ENCODE measurements at regions not wholly inside any gene's neighbourhood (a gene's known extent, or its start where the extent isn't known, plus 50 kb on each side); places are given as distances from the start of the nearest gene placed in this dataset.

- TF ChIP-seq CTCF (IDR thresholded peaks at IDR 0.05; ENCODE audit: low read length) (no peak), EZH2 (optimal IDR thresholded peaks at IDR 0.05; ENCODE audit: low read depth, low read length) (no peak)
Observed at GRCh38 chr5:100273846-100274580, 261.2 kb upstream of the FAM174A start.

Data from MM.1S (cell line).